GM18505 (cell line): ENCODE measurements at regions not wholly inside any gene's neighbourhood (a gene's known extent, or its start where the extent isn't known, plus 50 kb on each side); places are given as distances from the start of the nearest gene placed in this dataset.

ENCODE experiments used
- ATAC-seq: cut with Tn5 transposase; IDR thresholded peaks from one replicate; pipeline ENCODE4 v1.9.1; 2021; ENCODE audit not compliant: unreplicated experiment
- POLR2A ChIP-seq: IDR thresholded peaks from 4 replicates; pipeline ENCODE4 v1.6.1; 2011; ENCODE audit warnings: borderline replicate concordance; ENCODE audit not compliant: insufficient read depth, insufficient read length; ENCODE audit errors: extremely low read depth

DNA sequence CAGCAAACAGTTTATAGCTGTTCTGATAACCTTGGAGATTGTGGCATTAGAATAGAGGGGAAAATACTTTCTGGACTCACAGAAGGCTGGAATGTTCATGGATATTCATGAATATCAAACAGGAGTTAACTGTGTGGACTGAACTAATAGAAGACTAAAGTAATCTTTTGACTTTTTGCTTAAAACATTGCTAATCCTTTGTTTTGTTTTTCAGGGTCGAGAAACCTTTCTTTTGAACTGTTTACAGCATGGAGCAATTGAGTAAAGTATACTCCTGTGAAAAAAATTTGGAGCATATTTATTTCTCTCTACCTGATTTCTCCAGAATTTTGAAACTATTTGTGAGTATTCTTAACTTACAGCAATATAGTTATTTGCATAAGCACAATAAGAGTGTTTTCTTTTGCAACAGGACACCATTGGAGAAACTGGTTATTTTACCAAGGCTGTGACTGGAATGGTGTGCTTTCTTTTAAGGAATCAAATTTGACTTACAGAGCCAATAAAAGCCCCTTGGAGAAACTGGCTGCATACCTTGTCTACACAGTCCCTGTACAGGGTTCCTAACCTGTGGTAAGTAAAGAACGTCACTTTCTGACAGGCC, 821.6 kb downstream of the TBC1D22A start:
- TF ChIP-seq POLR2A, result no peak
- no peak for ATAC-seq

DNA sequence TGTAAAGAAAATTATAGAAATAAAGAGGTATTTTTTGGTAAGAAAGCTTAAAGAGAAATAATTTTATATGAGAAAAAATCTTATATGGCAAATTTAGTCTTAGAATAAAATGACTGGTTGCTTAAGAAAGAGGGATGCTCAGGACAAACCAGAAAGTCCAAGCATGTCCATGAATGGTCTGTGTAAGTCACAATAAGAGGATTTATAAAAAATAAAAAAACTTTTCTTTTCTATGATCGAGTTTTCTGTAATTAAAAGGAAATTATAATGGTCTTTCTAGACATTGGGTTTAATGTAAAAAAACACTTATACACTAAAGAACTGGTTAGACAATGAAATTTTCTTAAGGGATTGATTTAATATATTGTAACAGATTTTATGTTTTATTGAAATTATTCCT, 819.6 kb downstream of the TBC1D22A start:
- no peak for ATAC-seq
- TF ChIP-seq POLR2A, result no peak

GRCh38 chr22:47580121-47580520, 817.7 kb downstream of the TBC1D22A start:
- no peak for ATAC-seq
- TF ChIP-seq POLR2A, result no peak

- no peak for TF ChIP-seq POLR2A
- no peak for ATAC-seq
These were observed 814.5 kb downstream of the TBC1D22A start for GRCh38 chr22:47576908-47577307.

DNA sequence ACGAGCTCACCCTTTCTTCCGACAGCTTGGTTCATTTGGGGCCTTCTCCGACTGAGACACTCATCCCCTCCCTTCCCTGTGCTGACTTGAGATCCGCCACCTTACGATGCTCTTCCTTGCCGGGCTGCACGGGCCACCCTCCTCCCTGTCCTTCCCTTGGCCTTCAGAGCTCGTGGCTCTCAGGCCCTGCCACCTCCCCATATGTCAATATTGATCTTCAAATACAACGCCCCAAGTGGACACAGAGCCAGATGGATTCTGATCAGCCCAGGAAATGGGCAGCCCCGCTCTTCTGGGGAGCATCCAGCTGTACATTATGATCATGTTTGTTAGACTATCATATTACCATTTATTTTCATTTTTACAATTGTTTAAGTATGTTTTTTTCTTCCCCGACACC, 812.8 kb downstream of the TBC1D22A start:
- no peak for ATAC-seq
- TF ChIP-seq POLR2A, result no peak

GRCh38 chr22:47574556-47574955, 812.1 kb downstream of the TBC1D22A start:
- TF ChIP-seq POLR2A, result no peak
- ATAC-seq, result no peak

GRCh38 chr22:47573141-47573540, 810.7 kb downstream of the TBC1D22A start:
- no peak for ATAC-seq
- no peak for TF ChIP-seq POLR2A

- no peak for TF ChIP-seq POLR2A
- ATAC-seq, result no peak
These were observed 810.0 kb downstream of the TBC1D22A start for GRCh38 chr22:47572443-47572842.

DNA sequence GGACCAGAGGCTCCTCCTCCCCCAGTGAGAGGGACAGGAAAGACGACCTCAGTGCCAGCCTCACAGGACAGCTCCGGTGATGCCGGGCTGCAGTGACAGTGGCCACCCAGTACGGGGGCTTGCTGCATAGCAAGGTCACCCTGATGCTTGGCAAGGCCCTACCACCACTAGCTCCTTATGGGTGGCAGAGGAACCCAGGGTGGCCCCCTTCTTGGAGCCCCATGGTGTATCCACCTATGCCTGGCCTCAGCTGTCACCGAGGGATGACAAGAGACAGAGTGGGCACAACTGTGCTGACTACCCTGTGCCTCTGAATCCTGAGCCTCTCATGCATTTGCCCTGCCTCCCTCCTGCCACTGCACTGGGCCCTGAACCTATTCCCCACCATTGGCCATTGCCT, 809.2 kb downstream of the TBC1D22A start:
- no peak for TF ChIP-seq POLR2A
- ATAC-seq, result no peak

DNA sequence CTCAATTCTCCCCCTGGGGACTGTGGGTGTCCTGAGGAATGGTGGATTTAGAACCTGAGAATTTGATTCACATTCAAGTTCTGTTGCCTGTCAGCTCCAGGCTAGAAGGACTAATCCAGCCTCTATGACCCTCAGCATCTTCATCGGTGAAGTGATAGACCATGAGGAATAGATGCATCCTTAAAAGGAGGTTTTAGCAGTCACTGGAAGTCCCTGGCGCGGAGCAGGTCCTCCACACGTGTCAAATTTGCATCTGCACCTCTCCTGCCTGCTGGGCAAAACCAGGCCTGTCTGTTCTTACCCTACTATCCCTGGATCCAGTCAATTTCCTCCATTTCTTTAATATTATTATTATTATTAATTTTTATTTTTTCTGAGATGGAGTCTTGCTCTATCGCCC, 808.4 kb downstream of the TBC1D22A start:
- ATAC-seq, result no peak
- TF ChIP-seq POLR2A, result no peak

DNA sequence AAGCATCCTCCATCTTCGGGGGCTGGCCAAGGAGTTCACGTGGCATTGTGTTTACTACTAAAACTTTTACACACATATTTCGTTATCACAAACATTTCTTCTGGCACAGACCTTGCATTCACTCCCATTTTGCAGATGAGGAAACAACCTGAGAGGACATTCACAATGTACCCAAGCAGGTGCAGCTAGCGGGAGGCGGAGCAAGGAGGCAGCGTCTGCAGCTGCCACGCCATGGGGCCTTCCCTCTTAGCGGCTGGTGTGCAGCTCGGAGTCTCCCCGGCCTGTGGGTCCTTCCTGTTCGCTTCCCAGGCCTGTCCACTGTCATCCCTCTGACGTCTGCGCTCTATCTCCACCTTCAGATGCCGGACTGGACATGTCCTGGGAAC, 807.8 kb downstream of the TBC1D22A start:
- TF ChIP-seq POLR2A, result no peak
- no peak for ATAC-seq

DNA sequence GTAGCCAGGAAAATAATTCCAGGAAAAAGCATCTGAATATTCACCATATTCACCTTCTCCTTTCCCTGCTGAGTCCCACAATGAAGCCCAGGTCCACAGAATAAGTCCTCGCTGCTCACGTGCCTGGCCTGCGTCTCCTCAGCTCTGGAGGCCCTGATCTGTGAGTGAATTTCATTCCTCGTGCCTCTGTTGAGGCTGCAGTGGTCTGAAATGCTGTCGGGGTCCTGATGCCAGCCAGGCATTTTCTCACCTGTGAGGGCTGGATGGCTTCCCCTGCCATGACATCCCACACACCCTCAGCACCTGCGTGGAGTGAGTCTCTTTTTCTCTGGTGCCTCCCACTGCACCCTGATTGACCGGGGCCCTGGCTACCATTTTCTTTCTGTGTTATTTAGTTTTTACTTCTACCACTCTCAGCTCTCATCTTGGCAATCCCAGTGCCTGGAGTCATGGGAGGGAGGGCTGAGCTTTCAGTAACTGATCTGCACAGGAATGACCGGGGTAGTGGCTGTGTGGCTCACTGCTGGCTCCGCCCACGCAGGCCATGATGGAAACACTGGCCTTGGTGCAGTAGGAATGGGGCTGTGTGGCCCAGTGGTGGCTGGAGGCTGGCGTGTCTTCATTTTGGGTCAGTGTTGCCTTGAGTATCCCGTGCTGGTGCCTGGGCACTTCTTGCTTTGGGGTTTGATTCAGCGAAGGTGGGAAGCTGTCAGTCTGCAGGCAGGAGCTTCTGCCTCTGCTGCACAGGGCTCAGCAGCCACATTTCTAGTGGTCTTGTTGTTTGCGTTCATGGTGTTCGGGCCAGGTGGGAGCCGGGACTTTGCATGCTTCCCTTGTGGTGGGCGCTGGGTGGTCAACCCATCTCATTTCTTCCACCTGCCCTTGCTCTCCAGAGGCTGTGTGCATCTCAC, 807.2 kb downstream of the TBC1D22A start:
- no peak for TF ChIP-seq POLR2A
- ATAC-seq, result no peak

GRCh38 chr22:47568700-47569099, 806.2 kb downstream of the TBC1D22A start:
- ATAC-seq, result no peak
- no peak for TF ChIP-seq POLR2A

- no peak for TF ChIP-seq POLR2A
- ATAC-seq, result no peak
These were observed 805.0 kb downstream of the TBC1D22A start for GRCh38 chr22:47567126-47568090.

- no peak for ATAC-seq
- TF ChIP-seq POLR2A, result no peak
These were observed 804.0 kb downstream of the TBC1D22A start for GRCh38 chr22:47566491-47566890.
